ENCODE measurements at regions not wholly inside any gene's neighbourhood (a gene's known extent, or its start where the extent isn't known, plus 50 kb on each side); places are given as distances from the start of the nearest gene placed in this dataset.

- no peaks in the 10 kb centered on the region for H3K9me3 Mint-ChIP-seq (ENCODE audit: insufficient read depth)
- H3K4me1 Mint-ChIP-seq (ENCODE audit: low read depth) = peaks cover 3% of the 10 kb centered on the region
- no peak overlapping the region for H3K27ac Mint-ChIP-seq
- H3K36me3 Mint-ChIP-seq (ENCODE audit: low read depth) = no peaks in the 10 kb centered on the region
- DNase-seq = no peak
- H3K27me3 Mint-ChIP-seq (ENCODE audit: low read depth) = no peaks in the 10 kb centered on the region
- no peak overlapping the region for H3K4me3 Mint-ChIP-seq
- CTCF ChIA-PET = no interaction called here
- no peak for ATAC-seq
- POLR2A ChIA-PET = no interaction called here
Measured at GRCh38 chr18:78681934-78682333, 297.7 kb upstream of the SALL3 start.

- ChIA-PET POLR2A (no interaction called here), CTCF (no interaction called here)
- peaks cover 3% of the 10 kb centered on the region for H3K4me1 Mint-ChIP-seq (ENCODE audit: low read depth)
- no peak overlapping the region for H3K27ac Mint-ChIP-seq
- no peak for DNase-seq
- H3K9me3 Mint-ChIP-seq (ENCODE audit: insufficient read depth) = no peaks in the 10 kb centered on the region
- ATAC-seq = no peak
- H3K36me3 Mint-ChIP-seq (ENCODE audit: low read depth) = no peaks in the 10 kb centered on the region
- H3K4me3 Mint-ChIP-seq = no peak overlapping the region
- no peaks in the 10 kb centered on the region for H3K27me3 Mint-ChIP-seq (ENCODE audit: low read depth)
Measured at GRCh38 chr18:78682716-78683115, 296.9 kb upstream of the SALL3 start.

GRCh38 chr18:78683191-78684010, 296.2 kb upstream of the SALL3 start:
- Mint-ChIP-seq H3K4me1 (ENCODE audit: low read depth) (peaks cover 2% of the 10 kb centered on the region), H3K4me3 (no peak overlapping the region), H3K27ac (no peak overlapping the region), H3K9me3 (ENCODE audit: insufficient read depth) (no peaks in the 10 kb centered on the region), H3K27me3 (ENCODE audit: low read depth) (no peaks in the 10 kb centered on the region), H3K36me3 (ENCODE audit: low read depth) (no peaks in the 10 kb centered on the region)
- ChIA-PET POLR2A (no interaction called here), CTCF (no interaction called here)
- ATAC-seq (no peak), DNase-seq (no peak)

GRCh38 chr18:78685250-78685979, 294.2 kb upstream of the SALL3 start:
- no peak overlapping the region for H3K27ac Mint-ChIP-seq
- H3K9me3 Mint-ChIP-seq (ENCODE audit: insufficient read depth) = no peaks in the 10 kb centered on the region
- H3K4me3 Mint-ChIP-seq = no peak overlapping the region
- no peaks in the 10 kb centered on the region for H3K27me3 Mint-ChIP-seq (ENCODE audit: low read depth)
- POLR2A ChIA-PET = no interaction called here
- no peak for DNase-seq
- no peaks in the 10 kb centered on the region for H3K4me1 Mint-ChIP-seq (ENCODE audit: low read depth)
- no peaks in the 10 kb centered on the region for H3K36me3 Mint-ChIP-seq (ENCODE audit: low read depth)
- CTCF ChIA-PET = no interaction called here
- no peak for ATAC-seq

GRCh38 chr18:78685980-78686530, 293.6 kb upstream of the SALL3 start:
- no peak for ATAC-seq
- Mint-ChIP-seq H3K4me1 (ENCODE audit: low read depth) (no peaks in the 10 kb centered on the region), H3K36me3 (ENCODE audit: low read depth) (no peaks in the 10 kb centered on the region), H3K27ac (no peak overlapping the region), H3K9me3 (ENCODE audit: insufficient read depth) (no peaks in the 10 kb centered on the region), H3K4me3 (no peak overlapping the region), H3K27me3 (ENCODE audit: low read depth) (no peaks in the 10 kb centered on the region)
- ChIA-PET CTCF (no interaction called here), POLR2A (no interaction called here)
- DNase-seq = no peak

GRCh38 chr18:78686976-78687685, 292.5 kb upstream of the SALL3 start:
- ChIA-PET CTCF (no interaction called here), POLR2A (no interaction called here)
- DNase-seq = no peak
- Mint-ChIP-seq H3K36me3 (ENCODE audit: low read depth) (no peaks in the 10 kb centered on the region), H3K27me3 (ENCODE audit: low read depth) (no peaks in the 10 kb centered on the region), H3K27ac (no peak overlapping the region), H3K4me3 (no peak overlapping the region), H3K4me1 (ENCODE audit: low read depth) (no peaks in the 10 kb centered on the region), H3K9me3 (ENCODE audit: insufficient read depth) (no peaks in the 10 kb centered on the region)
- no peak for ATAC-seq

GRCh38 chr18:78687736-78688135, 291.9 kb upstream of the SALL3 start:
- H3K4me3 Mint-ChIP-seq = no peak overlapping the region
- H3K4me1 Mint-ChIP-seq (ENCODE audit: low read depth) = no peaks in the 10 kb centered on the region
- no peak overlapping the region for H3K27ac Mint-ChIP-seq
- ChIA-PET CTCF (no interaction called here), POLR2A (no interaction called here)
- H3K9me3 Mint-ChIP-seq (ENCODE audit: insufficient read depth) = no peaks in the 10 kb centered on the region
- DNase-seq (no peak), ATAC-seq (no peak)
- no peaks in the 10 kb centered on the region for H3K36me3 Mint-ChIP-seq (ENCODE audit: low read depth)
- no peaks in the 10 kb centered on the region for H3K27me3 Mint-ChIP-seq (ENCODE audit: low read depth)

GRCh38 chr18:78688249-78688648, 291.4 kb upstream of the SALL3 start:
- Mint-ChIP-seq H3K4me3 (no peak overlapping the region), H3K27ac (no peak overlapping the region), H3K27me3 (ENCODE audit: low read depth) (peaks cover under 1% of the 10 kb centered on the region), H3K36me3 (ENCODE audit: low read depth) (no peaks in the 10 kb centered on the region), H3K9me3 (ENCODE audit: insufficient read depth) (no peaks in the 10 kb centered on the region), H3K4me1 (ENCODE audit: low read depth) (no peaks in the 10 kb centered on the region)
- POLR2A ChIA-PET = no interaction called here
- no peak for ATAC-seq
- DNase-seq = no peak
- CTCF ChIA-PET = no interaction called here

GRCh38 chr18:78688916-78689315, 290.7 kb upstream of the SALL3 start:
- Mint-ChIP-seq H3K4me3 (no peak overlapping the region), H3K27ac (no peak overlapping the region), H3K4me1 (ENCODE audit: low read depth) (no peaks in the 10 kb centered on the region), H3K9me3 (ENCODE audit: insufficient read depth) (no peaks in the 10 kb centered on the region), H3K36me3 (ENCODE audit: low read depth) (no peaks in the 10 kb centered on the region), H3K27me3 (ENCODE audit: low read depth) (peaks cover 2% of the 10 kb centered on the region)
- ChIA-PET POLR2A (no interaction called here), CTCF (no interaction called here)
- DNase-seq (no peak), ATAC-seq (no peak)

- no peak for DNase-seq
- ChIA-PET CTCF (no interaction called here), POLR2A (no interaction called here)
- no peaks in the 10 kb centered on the region for H3K36me3 Mint-ChIP-seq (ENCODE audit: low read depth)
- H3K27me3 Mint-ChIP-seq (ENCODE audit: low read depth) = peaks cover 2% of the 10 kb centered on the region
- no peak overlapping the region for H3K27ac Mint-ChIP-seq
- no peaks in the 10 kb centered on the region for H3K4me1 Mint-ChIP-seq (ENCODE audit: low read depth)
- ATAC-seq = no peak
- no peaks in the 10 kb centered on the region for H3K9me3 Mint-ChIP-seq (ENCODE audit: insufficient read depth)
- H3K4me3 Mint-ChIP-seq = no peak overlapping the region
Measured at GRCh38 chr18:78689606-78690005, 290.0 kb upstream of the SALL3 start.

- ChIA-PET POLR2A (no interaction called here), CTCF (no interaction called here)
- Mint-ChIP-seq H3K27me3 (ENCODE audit: low read depth) (peaks cover 2% of the 10 kb centered on the region), H3K27ac (no peak overlapping the region), H3K4me3 (no peak overlapping the region), H3K9me3 (ENCODE audit: insufficient read depth) (no peaks in the 10 kb centered on the region), H3K4me1 (ENCODE audit: low read depth) (no peaks in the 10 kb centered on the region), H3K36me3 (ENCODE audit: low read depth) (no peaks in the 10 kb centered on the region)
- no peak for DNase-seq
- no peak for ATAC-seq
Measured at GRCh38 chr18:78692105-78692504, 287.5 kb upstream of the SALL3 start.

- CTCF ChIA-PET = no interaction called here
- Mint-ChIP-seq H3K4me1 (ENCODE audit: low read depth) (no peaks in the 10 kb centered on the region), H3K36me3 (ENCODE audit: low read depth) (no peaks in the 10 kb centered on the region), H3K4me3 (no peak overlapping the region), H3K9me3 (ENCODE audit: insufficient read depth) (no peaks in the 10 kb centered on the region), H3K27ac (no peak overlapping the region), H3K27me3 (ENCODE audit: low read depth) (peaks cover 2% of the 10 kb centered on the region)
- no peak for ATAC-seq
- POLR2A ChIA-PET = no interaction called here
- no peak for DNase-seq
Measured at GRCh38 chr18:78693429-78693828, 286.2 kb upstream of the SALL3 start.

Data from activated CD8-positive, alpha-beta T cell treated with anti-CD3 and anti-CD28 coated beads, Interleukin-2, amount 10 ng/mL, durations not matched to agents 7 days and 5 days (primary cell).